ENCODE measurements at regions not wholly inside any gene's neighbourhood (a gene's known extent, or its start where the extent isn't known, plus 50 kb on each side); places are given as distances from the start of the nearest gene placed in this dataset.

DNA sequence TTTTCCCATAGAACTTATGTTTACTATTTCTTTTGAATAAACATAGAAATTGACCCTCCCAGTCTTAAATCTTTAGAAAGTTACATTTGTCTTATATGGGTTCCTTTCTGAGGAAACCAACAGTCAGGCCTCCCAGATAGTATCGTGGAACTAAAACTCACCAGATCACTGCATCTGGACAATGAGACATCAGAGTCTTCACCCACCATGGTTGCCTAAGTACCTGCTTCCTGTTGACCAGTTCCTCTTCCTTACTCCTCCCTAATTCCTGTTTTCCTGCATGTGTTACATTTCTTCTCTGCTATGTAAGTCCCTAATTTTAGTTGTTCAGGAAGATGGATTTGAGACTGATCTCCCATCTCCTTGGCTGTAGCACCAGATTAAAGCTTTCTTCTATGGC lies 462.2 kb downstream of the DIRAS2 start:
- TF ChIP-seq, protein P1, sequence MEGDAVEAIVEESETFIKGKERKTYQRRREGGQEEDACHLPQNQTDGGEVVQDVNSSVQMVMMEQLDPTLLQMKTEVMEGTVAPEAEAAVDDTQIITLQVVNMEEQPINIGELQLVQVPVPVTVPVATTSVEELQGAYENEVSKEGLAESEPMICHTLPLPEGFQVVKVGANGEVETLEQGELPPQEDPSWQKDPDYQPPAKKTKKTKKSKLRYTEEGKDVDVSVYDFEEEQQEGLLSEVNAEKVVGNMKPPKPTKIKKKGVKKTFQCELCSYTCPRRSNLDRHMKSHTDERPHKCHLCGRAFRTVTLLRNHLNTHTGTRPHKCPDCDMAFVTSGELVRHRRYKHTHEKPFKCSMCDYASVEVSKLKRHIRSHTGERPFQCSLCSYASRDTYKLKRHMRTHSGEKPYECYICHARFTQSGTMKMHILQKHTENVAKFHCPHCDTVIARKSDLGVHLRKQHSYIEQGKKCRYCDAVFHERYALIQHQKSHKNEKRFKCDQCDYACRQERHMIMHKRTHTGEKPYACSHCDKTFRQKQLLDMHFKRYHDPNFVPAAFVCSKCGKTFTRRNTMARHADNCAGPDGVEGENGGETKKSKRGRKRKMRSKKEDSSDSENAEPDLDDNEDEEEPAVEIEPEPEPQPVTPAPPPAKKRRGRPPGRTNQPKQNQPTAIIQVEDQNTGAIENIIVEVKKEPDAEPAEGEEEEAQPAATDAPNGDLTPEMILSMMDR (IDR thresholded peaks at IDR 0.05; ENCODE audit: low read length) = no peak
- no peak for TF ChIP-seq EZH2 (IDR thresholded peaks at IDR 0.05; ENCODE audit: borderline replicate concordance, low read length)

Measured in OCI-LY1 (cell line).